Right atrium auricular region (tissue), 2 donors: ENCODE measurements at regions not wholly inside any gene's neighbourhood (a gene's known extent, or its start where the extent isn't known, plus 50 kb on each side); places are given as distances from the start of the nearest gene placed in this dataset.

Experiments
- DNase-seq: peaks from one replicate; pipeline ENCODE4 v3.0.0-alpha.2; 2019; ENCODE audit warnings: low spot score
- H3K27ac ChIP-seq, 2 donors: fragments of 200-600 bp; sonication (generic); 1 replicate in 1 of 2; 2 replicates in 1 of 2; pipeline ENCODE4 v1.5.1; 2016 to 2019
- H3K27me3 ChIP-seq, 2 donors: fragments of 200-600 bp; sonication (generic); one replicate each; pipeline versions ENCODE4 v1.5.1 to v1.6.0; 2017 to 2019
- H3K36me3 ChIP-seq: fragments of 200-600 bp; sonication (generic); one replicate; pipeline ENCODE4 v1.5.1; 2016
- H3K4me1 ChIP-seq, 2 donors: fragments of 200-600 bp; sonication (generic); one replicate each; pipeline versions ENCODE4 v1.5.1 to v1.6.0; 2017 to 2019
- H3K4me3 ChIP-seq, 2 donors: fragments of 200-600 bp; sonication (generic); 1 replicate in 1 of 2; 2 replicates in 1 of 2; pipeline ENCODE4 v1.5.1; 2017 to 2019; ENCODE audit warnings: mild to moderate bottlenecking in 1 of 2, moderate library complexity in 1 of 2
- H3K9me3 ChIP-seq, 2 donors: fragments of 200-600 bp; sonication (generic); one replicate each; pipeline ENCODE4 v1.5.1; 2019
- TF ChIP-seq, protein P1 (sequence below), 2 donors: fragments of 200-600 bp; sonication (generic); IDR thresholded peaks; one replicate each; pipeline ENCODE4 v1.5.1; 2019; ENCODE audit warnings: antibody characterized with exemption in 2 of 2

GRCh38 chr16:35565626-35566025, 2106.2 kb downstream of the TP53TG3F start:
- no peak overlapping the region for H3K27ac ChIP-seq
- no peaks in the 10 kb centered on the region for H3K4me1 ChIP-seq
- no peak overlapping the region for H3K4me3 ChIP-seq
- TF ChIP-seq, protein P1, sequence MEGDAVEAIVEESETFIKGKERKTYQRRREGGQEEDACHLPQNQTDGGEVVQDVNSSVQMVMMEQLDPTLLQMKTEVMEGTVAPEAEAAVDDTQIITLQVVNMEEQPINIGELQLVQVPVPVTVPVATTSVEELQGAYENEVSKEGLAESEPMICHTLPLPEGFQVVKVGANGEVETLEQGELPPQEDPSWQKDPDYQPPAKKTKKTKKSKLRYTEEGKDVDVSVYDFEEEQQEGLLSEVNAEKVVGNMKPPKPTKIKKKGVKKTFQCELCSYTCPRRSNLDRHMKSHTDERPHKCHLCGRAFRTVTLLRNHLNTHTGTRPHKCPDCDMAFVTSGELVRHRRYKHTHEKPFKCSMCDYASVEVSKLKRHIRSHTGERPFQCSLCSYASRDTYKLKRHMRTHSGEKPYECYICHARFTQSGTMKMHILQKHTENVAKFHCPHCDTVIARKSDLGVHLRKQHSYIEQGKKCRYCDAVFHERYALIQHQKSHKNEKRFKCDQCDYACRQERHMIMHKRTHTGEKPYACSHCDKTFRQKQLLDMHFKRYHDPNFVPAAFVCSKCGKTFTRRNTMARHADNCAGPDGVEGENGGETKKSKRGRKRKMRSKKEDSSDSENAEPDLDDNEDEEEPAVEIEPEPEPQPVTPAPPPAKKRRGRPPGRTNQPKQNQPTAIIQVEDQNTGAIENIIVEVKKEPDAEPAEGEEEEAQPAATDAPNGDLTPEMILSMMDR (IDR thresholded peaks at IDR 0.05) = no peak
- no peak for DNase-seq
- H3K27me3 ChIP-seq = no peaks in the 10 kb centered on the region
- no peaks in the 10 kb centered on the region for H3K36me3 ChIP-seq
- no peaks in the 10 kb centered on the region for H3K9me3 ChIP-seq

GRCh38 chr16:35569413-35569812, 2110.0 kb downstream of the TP53TG3F start:
- Histone ChIP-seq H3K4me1 (no peaks in the 10 kb centered on the region), H3K36me3 (no peaks in the 10 kb centered on the region), H3K9me3 (no peaks in the 10 kb centered on the region)

DNA sequence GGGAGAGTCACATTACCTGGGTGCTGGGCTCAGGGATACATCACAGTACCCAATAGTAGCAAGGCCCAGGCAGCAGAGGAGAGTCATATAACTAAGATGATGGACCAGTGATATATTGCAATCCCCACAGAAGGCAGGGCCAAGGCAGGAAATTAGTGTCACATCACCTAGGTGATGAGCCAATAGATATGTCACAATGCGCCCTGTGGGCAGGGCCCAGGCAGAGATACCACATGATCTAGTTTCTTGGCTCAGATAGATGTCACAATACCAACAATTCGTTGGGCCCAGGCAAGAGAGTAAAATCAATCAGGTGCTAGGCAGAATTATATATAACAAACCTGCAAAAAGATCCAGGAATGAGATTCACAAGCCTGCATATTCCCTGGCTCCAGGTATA, 2111.5 kb downstream of the TP53TG3F start:
- H3K4me3 ChIP-seq = no peak overlapping the region
- no peaks in the 10 kb centered on the region for H3K27me3 ChIP-seq
- no peaks in the 10 kb centered on the region for H3K4me1 ChIP-seq
- TF ChIP-seq, protein P1 (IDR thresholded peaks at IDR 0.05) = no peak
- no peak overlapping the region for H3K27ac ChIP-seq
- DNase-seq = no peak
- no peaks in the 10 kb centered on the region for H3K9me3 ChIP-seq
- H3K36me3 ChIP-seq = no peaks in the 10 kb centered on the region

More at GRCh38 chr16:35569413-35569812, 2110.0 kb downstream of the TP53TG3F start:
- no peak overlapping the region for H3K4me3 ChIP-seq
- no peak overlapping the region for H3K27ac ChIP-seq
- no peak for DNase-seq
- no peaks in the 10 kb centered on the region for H3K27me3 ChIP-seq
- TF ChIP-seq, protein P1 (IDR thresholded peaks at IDR 0.05) = no peak

- H3K4me3 ChIP-seq = no peak overlapping the region
- H3K27me3 ChIP-seq = no peaks in the 10 kb centered on the region
- H3K4me1 ChIP-seq = no peaks in the 10 kb centered on the region
- no peak overlapping the region for H3K27ac ChIP-seq
- no peaks in the 10 kb centered on the region for H3K36me3 ChIP-seq
- no peak for DNase-seq
- TF ChIP-seq, protein P1 (IDR thresholded peaks at IDR 0.05) = no peak
- H3K9me3 ChIP-seq = no peaks in the 10 kb centered on the region
These were observed 2112.8 kb downstream of the TP53TG3F start for GRCh38 chr16:35572186-35572585.

DNA sequence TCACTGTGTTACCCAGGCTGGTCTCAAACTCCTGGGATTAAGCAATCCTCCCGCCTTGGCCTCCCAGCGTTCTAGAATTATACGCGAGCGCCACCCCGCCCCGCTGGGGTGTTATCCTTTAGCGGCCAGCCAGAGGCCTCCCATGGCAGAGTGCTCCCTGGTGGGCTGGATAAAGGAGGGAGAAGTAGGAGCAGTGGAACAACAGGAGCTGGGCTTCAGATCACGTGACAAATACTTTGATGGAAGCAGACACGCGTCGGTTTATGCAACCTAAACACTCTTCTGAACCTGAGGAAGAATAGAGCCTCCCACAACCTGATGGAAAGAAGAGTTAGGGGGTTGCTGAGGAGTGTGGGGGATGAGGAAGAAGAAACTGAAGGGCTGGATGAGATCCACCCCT, 2114.0 kb downstream of the TP53TG3F start:
- TF ChIP-seq, protein P1 (IDR thresholded peaks at IDR 0.05) = no peak

DNA sequence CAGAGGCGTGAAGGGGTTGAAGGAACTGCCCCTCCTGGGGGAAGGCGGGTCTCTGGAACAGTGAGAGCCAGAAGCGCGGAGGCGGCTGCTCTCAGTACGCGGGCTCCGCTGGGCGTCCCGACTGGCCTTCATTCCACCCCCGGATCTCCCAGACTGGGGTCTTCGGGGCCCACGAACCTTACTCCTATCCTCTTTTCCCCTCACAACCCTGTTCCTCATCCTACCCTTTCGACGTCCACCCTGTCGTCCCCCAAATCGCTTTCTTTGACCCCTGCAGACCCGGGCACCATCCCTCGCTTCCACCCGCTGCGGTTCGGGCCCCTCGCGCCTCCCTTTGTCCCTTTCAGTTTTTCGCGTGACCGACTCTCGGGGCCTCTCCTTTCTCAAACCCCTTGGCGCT, 2114.6 kb downstream of the TP53TG3F start:
- no peaks in the 10 kb centered on the region for H3K9me3 ChIP-seq
- TF ChIP-seq, protein P1 (IDR thresholded peaks at IDR 0.05) = no peak
- H3K4me1 ChIP-seq = no peaks in the 10 kb centered on the region
- no peak for DNase-seq
- H3K27ac ChIP-seq = no peak overlapping the region
- no peaks in the 10 kb centered on the region for H3K27me3 ChIP-seq
- no peak overlapping the region for H3K4me3 ChIP-seq
- H3K36me3 ChIP-seq = no peaks in the 10 kb centered on the region

More for the DNA sequence above, 2114.0 kb downstream of the TP53TG3F start:
- no peaks in the 10 kb centered on the region for H3K27me3 ChIP-seq
- H3K4me3 ChIP-seq = no peak overlapping the region
- no peaks in the 10 kb centered on the region for H3K36me3 ChIP-seq
- no peaks in the 10 kb centered on the region for H3K4me1 ChIP-seq
- no peak for DNase-seq
- no peaks in the 10 kb centered on the region for H3K9me3 ChIP-seq
- H3K27ac ChIP-seq = no peak overlapping the region
